Sigmoid colon (tissue), 6 donors: ENCODE measurements at regions not wholly inside any gene's neighbourhood (a gene's known extent, or its start where the extent isn't known, plus 50 kb on each side); places are given as distances from the start of the nearest gene placed in this dataset.

Source experiments
- DNase-seq: peaks from one replicate; pipeline ENCODE4 v3.0.0-alpha.2; 2019
- H3K27ac ChIP-seq, 4 donors: fragments of 200-600 bp; sonication (generic); one replicate each; pipeline ENCODE4 v1.5.1; 2016 to 2019; ENCODE audit warnings: mild to moderate bottlenecking in 1 of 4
- H3K27me3 ChIP-seq, 3 donors: fragments of 200-600 bp; sonication (generic); one replicate each; pipeline ENCODE4 v1.5.1; 2019; ENCODE audit warnings: mild to moderate bottlenecking in 1 of 3
- H3K36me3 ChIP-seq, 4 donors: fragments of 200-600 bp; sonication (generic); one replicate each; pipeline ENCODE4 v1.5.1; 2016 to 2019
- H3K4me1 ChIP-seq, 4 donors: fragments of 200-600 bp; sonication (generic); one replicate each; pipeline ENCODE4 v1.5.1; 2017 to 2019
- H3K4me3 ChIP-seq, 4 donors: fragments of 200-600 bp; sonication (generic); one replicate each; pipeline ENCODE4 v1.5.1; 2017 to 2019; ENCODE audit warnings: mild to moderate bottlenecking in 2 of 4, moderate library complexity in 1 of 4
- H3K9me3 ChIP-seq, 4 donors: fragments of 200-600 bp in 3 of 4; sonication (generic) in 3 of 4; one replicate each; pipeline versions ENCODE4 v1.5.1 to v1.6.1; 2013 to 2019
- CTCF ChIP-seq, 4 experiments: fragments of 450-650 bp in 3 of 4; fragments of 200-600 bp in 1 of 4; IDR thresholded peaks; one replicate each; pipeline ENCODE4 v1.5.1; 2016 to 2019; ENCODE audit warnings: antibody characterized with exemption in 4 of 4, mild to moderate bottlenecking in 3 of 4, moderate library complexity in 2 of 4
- EP300 ChIP-seq, 4 donors: sonication (generic); formaldehyde crosslinking; IDR thresholded peaks; one replicate each; pipeline ENCODE4 v1.6.1; 2017; ENCODE audit warnings: antibody characterized with exemption in 4 of 4
- POLR2A ChIP-seq, 2 donors: fragments of 450-650 bp; IDR thresholded peaks; one replicate each; pipeline ENCODE4 v1.6.1; 2016; ENCODE audit warnings: antibody characterized with exemption in 2 of 2, mild to moderate bottlenecking in 2 of 2, moderate library complexity in 2 of 2
- POLR2AphosphoS5 ChIP-seq, 4 donors: sonication (generic); formaldehyde crosslinking; IDR thresholded peaks; one replicate each; pipeline ENCODE4 v1.6.1; 2017; ENCODE audit warnings: antibody characterized with exemption in 4 of 4
- WGBS, 2 donors: extraction: QIAGEN DNeasy Blood & Tissue Kit; methylation state at CpG; one replicate each; pipeline ENCODE4 v1.1.7; 2013; 5-methylcytosine and 5-hydroxymethylcytosine counted together
- intact Hi-C: fragments of 100-400 bp; cut with DNase I; formaldehyde crosslinking; loops from one replicate; pipeline ENCODE4 v1.15.1; 2023
- donor health status: healthy with polysubstance abuse.
- donor health status: healthy.

- no peak overlapping the region for H3K27ac ChIP-seq
- H3K4me1 ChIP-seq = peaks cover 0 to 2% (median 0%) of the 10 kb centered on the region in 4 donors
- 18 to 70% methylated on average over 3 of the region's 3 CpGs for WGBS, 2 donors
- TF ChIP-seq EP300 (IDR thresholded peaks at IDR 0.05) (no peak), CTCF (IDR thresholded peaks at IDR 0.05) (no peak), POLR2AphosphoS5 (IDR thresholded peaks at IDR 0.05) (no peak), POLR2A (IDR thresholded peaks at IDR 0.05) (no peak)
- no peak overlapping the region for H3K4me3 ChIP-seq
- H3K9me3 ChIP-seq = no peaks in the 10 kb centered on the region
- H3K36me3 ChIP-seq = no peaks in the 10 kb centered on the region
- H3K27me3 ChIP-seq = no peaks in the 10 kb centered on the region
- intact Hi-C loops = no loop called here
- DNase-seq = no peak
These were observed 91.3 kb upstream of the KLHL13 start for GRCh38 chrX:118207831-118208453.

- Histone ChIP-seq H3K36me3 (no peaks in the 10 kb centered on the region), H3K9me3 (no peaks in the 10 kb centered on the region), H3K27me3 (no peaks in the 10 kb centered on the region), H3K27ac (no peak overlapping the region), H3K4me3 (no peak overlapping the region), H3K4me1 (peaks cover 0 to 2% (median 0%) of the 10 kb centered on the region in 4 donors)
- intact Hi-C loops = no loop called here
- no peak for DNase-seq
- no peak for TF ChIP-seq CTCF (IDR thresholded peaks at IDR 0.05)
- no peak for TF ChIP-seq POLR2AphosphoS5 (IDR thresholded peaks at IDR 0.05)
- TF ChIP-seq POLR2A (IDR thresholded peaks at IDR 0.05) = no peak
- TF ChIP-seq EP300 (IDR thresholded peaks at IDR 0.05) = no peak
- 21 to 74% methylated on average over 4 of the region's 4 CpGs for WGBS, 2 donors
These were observed 91.9 kb upstream of the KLHL13 start for GRCh38 chrX:118208481-118208880.

GRCh38 chrX:118211891-118212816 is 95.5 kb upstream of the KLHL13 start:
- Histone ChIP-seq H3K27me3 (no peaks in the 10 kb centered on the region), H3K4me3 (no peak overlapping the region), H3K4me1 (peaks cover 0 to 2% (median 0%) of the 10 kb centered on the region in 4 donors), H3K27ac (no peak overlapping the region), H3K9me3 (no peaks in the 10 kb centered on the region), H3K36me3 (no peaks in the 10 kb centered on the region)
- no peak for DNase-seq
- WGBS, 2 donors = 63 to 80% methylated on average over 10 of the region's 10 CpGs
- TF ChIP-seq POLR2AphosphoS5 (IDR thresholded peaks at IDR 0.05) (no peak), CTCF (IDR thresholded peaks at IDR 0.05) (no peak), EP300 (IDR thresholded peaks at IDR 0.05) (no peak), POLR2A (IDR thresholded peaks at IDR 0.05) (no peak)
- intact Hi-C loops = no loop called here

GRCh38 chrX:118212817-118213183 is 96.2 kb upstream of the KLHL13 start:
- no peaks in the 10 kb centered on the region for H3K36me3 ChIP-seq
- H3K27ac ChIP-seq = no peak overlapping the region
- WGBS, 2 donors = 41 to 78% methylated on average over 2 of the region's 2 CpGs
- H3K9me3 ChIP-seq = no peaks in the 10 kb centered on the region
- TF ChIP-seq POLR2AphosphoS5 (IDR thresholded peaks at IDR 0.05) = no peak
- no peak for TF ChIP-seq CTCF (IDR thresholded peaks at IDR 0.05)
- no peak for TF ChIP-seq EP300 (IDR thresholded peaks at IDR 0.05)
- no peak for TF ChIP-seq POLR2A (IDR thresholded peaks at IDR 0.05)
- no peak overlapping the region for H3K4me3 ChIP-seq
- no peaks in the 10 kb centered on the region for H3K27me3 ChIP-seq
- no peak for DNase-seq
- intact Hi-C loops = no loop called here
- H3K4me1 ChIP-seq = peaks cover 0 to 2% (median 0%) of the 10 kb centered on the region in 4 donors
